ENCODE measurements at regions not wholly inside any gene's neighbourhood (a gene's known extent, or its start where the extent isn't known, plus 50 kb on each side); places are given as distances from the start of the nearest gene placed in this dataset.

DNA sequence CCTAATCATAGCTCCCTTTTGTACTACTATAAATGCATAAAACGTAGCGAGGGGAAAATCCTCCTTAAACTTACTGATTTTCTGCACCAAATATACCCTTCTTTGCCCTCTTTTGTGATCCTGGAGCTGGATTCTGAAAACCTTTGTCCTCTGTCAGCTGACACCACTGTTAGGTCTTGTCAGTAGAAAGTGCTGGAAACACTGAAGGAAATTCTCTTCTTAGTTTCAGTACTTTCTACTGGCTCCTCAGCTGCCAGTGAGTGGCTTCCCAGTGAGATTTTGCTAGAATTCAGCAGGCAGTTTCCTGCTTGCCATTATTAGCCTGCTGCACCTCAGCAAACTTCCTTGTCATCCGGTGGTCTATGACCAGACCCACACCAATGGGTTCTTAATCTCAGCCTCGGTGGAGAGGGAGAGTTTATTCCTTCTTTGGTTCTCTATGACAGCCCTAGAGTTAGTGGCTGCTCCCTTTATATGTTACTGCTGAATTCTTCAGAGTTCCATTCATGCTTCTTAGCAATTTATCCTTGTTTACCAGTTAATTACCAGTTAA, 476.2 kb downstream of the FSCB start:
- H3K9me3 ChIP-seq (ENCODE audit: control insufficient read depth, insufficient read depth, low read depth, low read length) = no peaks in the 10 kb centered on the region
- POLR2A ChIA-PET = no interaction called here
- H3K4me3 ChIP-seq (ENCODE audit: low read depth, low read length) = no peak overlapping the region
- H3K27ac ChIP-seq (ENCODE audit: extremely low read depth, low read depth, low read length) = no peak overlapping the region
- no peaks in the 10 kb centered on the region for H3K4me1 ChIP-seq (ENCODE audit: control insufficient read depth, insufficient read depth, low read length)
- CTCF ChIA-PET = no interaction called here
- H3K36me3 ChIP-seq (ENCODE audit: control insufficient read depth in 2 of 2, insufficient read depth in 1 of 2, low read length in 2 of 2) = no peaks in the 10 kb centered on the region
- TF ChIP-seq SCRT2 (tag by site-specific recombination; IDR thresholded peaks at IDR 0.05) (no peak), ZNF416 (tag by site-specific recombination; IDR thresholded peaks at IDR 0.05) (no peak), HIC1 (tag by site-specific recombination; IDR thresholded peaks at IDR 0.05) (no peak), ZNF529 (tag by site-specific recombination; IDR thresholded peaks at IDR 0.05; ENCODE audit: insufficient replicate concordance) (no peak), ZNF785 (tag by site-specific recombination; IDR thresholded peaks at IDR 0.05) (no peak), SP7 (tag by site-specific recombination; IDR thresholded peaks at IDR 0.05) (no peak), OSR2 (tag by site-specific recombination; IDR thresholded peaks at IDR 0.05) (no peak), ZNF302 (tag by site-specific recombination; IDR thresholded peaks at IDR 0.05; ENCODE audit: low read depth) (no peak), INSM2 (tag by site-specific recombination; IDR thresholded peaks at IDR 0.05) (no peak), HOXC10 (CRISPR knock-in tag; IDR thresholded peaks at IDR 0.05) (no peak), FEZF1 (tag by site-specific recombination; IDR thresholded peaks at IDR 0.05) (no peak)
- TF ChIP-seq, protein P1, sequence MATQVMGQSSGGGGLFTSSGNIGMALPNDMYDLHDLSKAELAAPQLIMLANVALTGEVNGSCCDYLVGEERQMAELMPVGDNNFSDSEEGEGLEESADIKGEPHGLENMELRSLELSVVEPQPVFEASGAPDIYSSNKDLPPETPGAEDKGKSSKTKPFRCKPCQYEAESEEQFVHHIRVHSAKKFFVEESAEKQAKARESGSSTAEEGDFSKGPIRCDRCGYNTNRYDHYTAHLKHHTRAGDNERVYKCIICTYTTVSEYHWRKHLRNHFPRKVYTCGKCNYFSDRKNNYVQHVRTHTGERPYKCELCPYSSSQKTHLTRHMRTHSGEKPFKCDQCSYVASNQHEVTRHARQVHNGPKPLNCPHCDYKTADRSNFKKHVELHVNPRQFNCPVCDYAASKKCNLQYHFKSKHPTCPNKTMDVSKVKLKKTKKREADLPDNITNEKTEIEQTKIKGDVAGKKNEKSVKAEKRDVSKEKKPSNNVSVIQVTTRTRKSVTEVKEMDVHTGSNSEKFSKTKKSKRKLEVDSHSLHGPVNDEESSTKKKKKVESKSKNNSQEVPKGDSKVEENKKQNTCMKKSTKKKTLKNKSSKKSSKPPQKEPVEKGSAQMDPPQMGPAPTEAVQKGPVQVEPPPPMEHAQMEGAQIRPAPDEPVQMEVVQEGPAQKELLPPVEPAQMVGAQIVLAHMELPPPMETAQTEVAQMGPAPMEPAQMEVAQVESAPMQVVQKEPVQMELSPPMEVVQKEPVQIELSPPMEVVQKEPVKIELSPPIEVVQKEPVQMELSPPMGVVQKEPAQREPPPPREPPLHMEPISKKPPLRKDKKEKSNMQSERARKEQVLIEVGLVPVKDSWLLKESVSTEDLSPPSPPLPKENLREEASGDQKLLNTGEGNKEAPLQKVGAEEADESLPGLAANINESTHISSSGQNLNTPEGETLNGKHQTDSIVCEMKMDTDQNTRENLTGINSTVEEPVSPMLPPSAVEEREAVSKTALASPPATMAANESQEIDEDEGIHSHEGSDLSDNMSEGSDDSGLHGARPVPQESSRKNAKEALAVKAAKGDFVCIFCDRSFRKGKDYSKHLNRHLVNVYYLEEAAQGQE (tag by site-specific recombination; IDR thresholded peaks at IDR 0.05) = no peak

GRCh38 chr14:44029933-44030332, 477.1 kb downstream of the FSCB start:
- CTCF ChIA-PET = no interaction called here
- TF ChIP-seq, protein P2, sequence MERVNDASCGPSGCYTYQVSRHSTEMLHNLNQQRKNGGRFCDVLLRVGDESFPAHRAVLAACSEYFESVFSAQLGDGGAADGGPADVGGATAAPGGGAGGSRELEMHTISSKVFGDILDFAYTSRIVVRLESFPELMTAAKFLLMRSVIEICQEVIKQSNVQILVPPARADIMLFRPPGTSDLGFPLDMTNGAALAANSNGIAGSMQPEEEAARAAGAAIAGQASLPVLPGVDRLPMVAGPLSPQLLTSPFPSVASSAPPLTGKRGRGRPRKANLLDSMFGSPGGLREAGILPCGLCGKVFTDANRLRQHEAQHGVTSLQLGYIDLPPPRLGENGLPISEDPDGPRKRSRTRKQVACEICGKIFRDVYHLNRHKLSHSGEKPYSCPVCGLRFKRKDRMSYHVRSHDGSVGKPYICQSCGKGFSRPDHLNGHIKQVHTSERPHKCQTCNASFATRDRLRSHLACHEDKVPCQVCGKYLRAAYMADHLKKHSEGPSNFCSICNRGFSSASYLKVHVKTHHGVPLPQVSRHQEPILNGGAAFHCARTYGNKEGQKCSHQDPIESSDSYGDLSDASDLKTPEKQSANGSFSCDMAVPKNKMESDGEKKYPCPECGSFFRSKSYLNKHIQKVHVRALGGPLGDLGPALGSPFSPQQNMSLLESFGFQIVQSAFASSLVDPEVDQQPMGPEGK (tag by site-specific recombination; IDR thresholded peaks at IDR 0.05) = no peak
- TF ChIP-seq ZNF529 (tag by site-specific recombination; IDR thresholded peaks at IDR 0.05; ENCODE audit: insufficient replicate concordance) (no peak), ZNF777 (tag by site-specific recombination; IDR thresholded peaks at IDR 0.05; ENCODE audit: borderline replicate concordance) (no peak), ZNF747 (tag by site-specific recombination; IDR thresholded peaks at IDR 0.05) (no peak), ZNF658 (tag by site-specific recombination; IDR thresholded peaks at IDR 0.05) (no peak), ZEB2 (tag by site-specific recombination; IDR thresholded peaks at IDR 0.05) (no peak), ZNF571 (tag by site-specific recombination; IDR thresholded peaks at IDR 0.05) (no peak), ZNF114 (tag by site-specific recombination; IDR thresholded peaks at IDR 0.05) (no peak), ZNF701 (tag by site-specific recombination; IDR thresholded peaks at IDR 0.05) (no peak), ZNF48 (tag by site-specific recombination; IDR thresholded peaks at IDR 0.05) (no peak), ZNF175 (tag by site-specific recombination; IDR thresholded peaks at IDR 0.05) (no peak), GLI4 (tag by site-specific recombination; IDR thresholded peaks at IDR 0.05) (no peak), ZSCAN30 (tag by site-specific recombination; IDR thresholded peaks at IDR 0.05) (no peak), ZNF776 (tag by site-specific recombination; IDR thresholded peaks at IDR 0.05; ENCODE audit: borderline replicate concordance) (no peak), ZNF707 (tag by site-specific recombination; IDR thresholded peaks at IDR 0.05) (no peak), ZNF174 (tag by site-specific recombination; IDR thresholded peaks at IDR 0.05) (no peak), ZNF354C (tag by site-specific recombination; IDR thresholded peaks at IDR 0.05; ENCODE audit: borderline replicate concordance, low read depth) (no peak)
- H3K4me3 ChIP-seq (ENCODE audit: low read depth, low read length) = no peak overlapping the region
- no peaks in the 10 kb centered on the region for H3K9me3 ChIP-seq (ENCODE audit: control insufficient read depth, insufficient read depth, low read depth, low read length)
- no peak overlapping the region for H3K27ac ChIP-seq (ENCODE audit: extremely low read depth, low read depth, low read length)
- no peaks in the 10 kb centered on the region for H3K36me3 ChIP-seq (ENCODE audit: control insufficient read depth in 2 of 2, insufficient read depth in 1 of 2, low read length in 2 of 2)
- POLR2A ChIA-PET = no interaction called here
- H3K4me1 ChIP-seq (ENCODE audit: control insufficient read depth, insufficient read depth, low read length) = no peaks in the 10 kb centered on the region

All from HEK293 (cell line).